Liver (tissue), 7 donors: ENCODE measurements at regions not wholly inside any gene's neighbourhood (a gene's known extent, or its start where the extent isn't known, plus 50 kb on each side); places are given as distances from the start of the nearest gene placed in this dataset.

Experiments
- DNase-seq: peaks from one replicate; pipeline ENCODE4 v3.0.0-alpha.2; 2017; ENCODE audit warnings: low spot score
- H3K27ac ChIP-seq, 2 donors: one replicate each; pipeline ENCODE4 v1.7.0; 2013; ENCODE audit warnings: inconsistent platforms in 2 of 2, low read length in 2 of 2, control low read depth in 1 of 2, low read depth in 1 of 2, mild to moderate bottlenecking in 1 of 2
- H3K27me3 ChIP-seq, 4 donors: one replicate each; pipeline versions ENCODE4 v1.6.1 to v1.7.0; 2013; ENCODE audit warnings: low read length in 3 of 4, inconsistent platforms in 1 of 4, mild to moderate bottlenecking in 1 of 4, moderate library complexity in 1 of 4; ENCODE audit not compliant: control insufficient read depth in 4 of 4, insufficient read depth in 4 of 4
- H3K36me3 ChIP-seq, 4 donors: one replicate each; pipeline versions ENCODE4 v1.6.1 to v1.7.0; 2013; ENCODE audit warnings: low read length in 3 of 4, mild to moderate bottlenecking in 3 of 4, low read depth in 1 of 4, moderate library complexity in 1 of 4; ENCODE audit not compliant: control insufficient read depth in 4 of 4, insufficient read depth in 3 of 4
- H3K4me1 ChIP-seq, 4 donors: one replicate each; pipeline versions ENCODE4 v1.6.1 to v1.7.0; 2013; ENCODE audit warnings: low read length in 3 of 4, mild to moderate bottlenecking in 3 of 4, moderate library complexity in 1 of 4; ENCODE audit not compliant: control insufficient read depth in 4 of 4, insufficient read depth in 4 of 4
- H3K4me3 ChIP-seq, 3 donors: one replicate each; pipeline versions ENCODE4 v1.6.1 to v1.7.0; 2013; ENCODE audit warnings: low read length in 3 of 3, control low read depth in 1 of 3, low read depth in 1 of 3, mild to moderate bottlenecking in 1 of 3
- H3K9ac ChIP-seq, 2 donors: one replicate each; pipeline ENCODE4 v1.7.0; 2013; ENCODE audit warnings: low read length in 2 of 2, mild to moderate bottlenecking in 2 of 2, moderate library complexity in 2 of 2, control low read depth in 1 of 2, low read depth in 1 of 2
- H3K9me3 ChIP-seq, 4 donors: one replicate each; pipeline versions ENCODE4 v1.6.1 to v1.7.0; 2013; ENCODE audit warnings: low read length in 3 of 4; ENCODE audit not compliant: control insufficient read depth in 4 of 4
- ATF3 ChIP-seq: IDR thresholded peaks from 2 replicates; pipeline ENCODE4 v1.6.1; 2016; ENCODE audit warnings: antibody characterized with exemption
- EGR1 ChIP-seq, 2 donors: IDR thresholded peaks; 2 replicates each; pipeline ENCODE4 v1.6.1; 2016 to 2018; ENCODE audit warnings: antibody characterized with exemption in 2 of 2, low read depth in 2 of 2
- FOXA1 ChIP-seq: IDR thresholded peaks from 2 replicates; pipeline ENCODE4 v1.6.1; 2016; ENCODE audit warnings: antibody characterized with exemption
- FOXA2 ChIP-seq: IDR thresholded peaks from 2 replicates; pipeline ENCODE4 v1.6.1; 2016; ENCODE audit warnings: antibody characterized with exemption
- GABPA ChIP-seq, 2 donors: IDR thresholded peaks in 1 of 2; conservative IDR thresholded peaks in 1 of 2; 2 replicates each; pipeline ENCODE4 v1.6.1; 2016; ENCODE audit warnings: antibody characterized with exemption in 2 of 2, mild to moderate bottlenecking in 1 of 2, moderate library complexity in 1 of 2
- HNF4A ChIP-seq, 2 donors: conservative IDR thresholded peaks; 2 replicates each; pipeline ENCODE4 v1.6.1; 2016; ENCODE audit warnings: antibody characterized with exemption in 2 of 2, mild to moderate bottlenecking in 2 of 2
- HNF4G ChIP-seq: IDR thresholded peaks from 2 replicates; pipeline ENCODE4 v1.6.1; 2016; ENCODE audit warnings: antibody characterized with exemption
- JUND ChIP-seq, 2 donors: IDR thresholded peaks; 2 replicates each; pipeline ENCODE4 v1.6.1; 2016; ENCODE audit warnings: antibody characterized with exemption in 2 of 2
- MAX ChIP-seq: IDR thresholded peaks from 2 replicates; pipeline ENCODE4 v1.6.1; 2016; ENCODE audit warnings: antibody characterized with exemption
- NR2F2 ChIP-seq: IDR thresholded peaks from 2 replicates; pipeline ENCODE4 v1.6.1; 2016; ENCODE audit warnings: antibody characterized with exemption
- RAD21 ChIP-seq, 2 donors: IDR thresholded peaks; 2 replicates each; pipeline ENCODE4 v1.6.1; 2016; ENCODE audit warnings: antibody characterized with exemption in 2 of 2, mild to moderate bottlenecking in 2 of 2
- REST ChIP-seq: IDR thresholded peaks from 2 replicates; pipeline ENCODE4 v1.6.1; 2016; ENCODE audit warnings: antibody characterized with exemption, mild to moderate bottlenecking
- RXRA ChIP-seq, 2 donors: IDR thresholded peaks; 2 replicates each; pipeline ENCODE4 v1.6.1; 2017 to 2018; ENCODE audit warnings: antibody characterized with exemption in 2 of 2, mild to moderate bottlenecking in 1 of 2
- SP1 ChIP-seq: IDR thresholded peaks from 2 replicates; pipeline ENCODE4 v1.6.1; 2018; ENCODE audit warnings: antibody characterized with exemption, mild to moderate bottlenecking
- TAF1 ChIP-seq: conservative IDR thresholded peaks from 2 replicates; pipeline ENCODE4 v1.6.1; 2016; ENCODE audit warnings: antibody characterized with exemption, mild to moderate bottlenecking
- YY1 ChIP-seq: IDR thresholded peaks from 2 replicates; pipeline ENCODE4 v1.6.1; 2016; ENCODE audit warnings: antibody characterized with exemption, mild to moderate bottlenecking
- ZBTB33 ChIP-seq: IDR thresholded peaks from 2 replicates; pipeline ENCODE4 v1.6.1; 2016; ENCODE audit warnings: antibody characterized with exemption
- WGBS: extraction: QIAGEN DNeasy Blood & Tissue Kit; methylation state at CpG from one replicate; pipeline ENCODE4 v1.1.7; 2013; 5-methylcytosine and 5-hydroxymethylcytosine counted together
- donor health status: healthy.
- donor health status: healthy.
- donor health status: healthy.
- donor health status: healthy.

GRCh38 chr4:22099896-22100295 lies 151.3 kb upstream of the KCNIP4 start:
- Histone ChIP-seq H3K27ac (no peak overlapping the region), H3K4me3 (no peak overlapping the region), H3K27me3 (no peaks in the 10 kb centered on the region), H3K4me1 (no peaks in the 10 kb centered on the region), H3K9me3 (no peaks in the 10 kb centered on the region), H3K9ac (no peak overlapping the region), H3K36me3 (no peaks in the 10 kb centered on the region)
- no peak for DNase-seq
- TF ChIP-seq GABPA (IDR thresholded peaks at IDR 0.05 in 1 of 2, conservative IDR thresholded peaks at IDR 0.05 in 1 of 2) (no peak), HNF4G (no peak), JUND (IDR thresholded peaks at IDR 0.05) (no peak), RAD21 (IDR thresholded peaks at IDR 0.05) (no peak), ATF3 (no peak), EGR1 (IDR thresholded peaks at IDR 0.05; ENCODE audit: low read depth in 2 of 2) (no peak), HNF4A (conservative IDR thresholded peaks at IDR 0.05) (no peak), YY1 (no peak), TAF1 (no peak), FOXA1 (no peak), ZBTB33 (no peak), SP1 (no peak), NR2F2 (no peak), RXRA (IDR thresholded peaks at IDR 0.05) (no peak)
- 71% methylated on average over 2 of the region's 2 CpGs for WGBS

- 55% methylated on average over 2 of the region's 2 CpGs for WGBS
- Histone ChIP-seq H3K27me3 (no peaks in the 10 kb centered on the region), H3K4me3 (no peak overlapping the region), H3K27ac (no peak overlapping the region), H3K4me1 (no peaks in the 10 kb centered on the region), H3K9me3 (no peaks in the 10 kb centered on the region), H3K36me3 (no peaks in the 10 kb centered on the region), H3K9ac (no peak overlapping the region)
- no peak for TF ChIP-seq JUND (IDR thresholded peaks at IDR 0.05)
- no peak for TF ChIP-seq EGR1 (IDR thresholded peaks at IDR 0.05; ENCODE audit: low read depth in 2 of 2)
- TF ChIP-seq HNF4A (conservative IDR thresholded peaks at IDR 0.05): no peak
- TF ChIP-seq TAF1: no peak
- TF ChIP-seq ZBTB33: no peak
- TF ChIP-seq GABPA (IDR thresholded peaks at IDR 0.05 in 1 of 2, conservative IDR thresholded peaks at IDR 0.05 in 1 of 2): no peak
- no peak for TF ChIP-seq YY1
- no peak for TF ChIP-seq RAD21 (IDR thresholded peaks at IDR 0.05)
- no peak for TF ChIP-seq FOXA1
- TF ChIP-seq RXRA (IDR thresholded peaks at IDR 0.05): no peak
- TF ChIP-seq FOXA2: no peak
- no peak for TF ChIP-seq REST
- no peak for TF ChIP-seq MAX
- no peak for DNase-seq
Measured at GRCh38 chr4:22097596-22097995, 149.0 kb upstream of the KCNIP4 start.
